ENCODE measurements at regions not wholly inside any gene's neighbourhood (a gene's known extent, or its start where the extent isn't known, plus 50 kb on each side); places are given as distances from the start of the nearest gene placed in this dataset.

DNA sequence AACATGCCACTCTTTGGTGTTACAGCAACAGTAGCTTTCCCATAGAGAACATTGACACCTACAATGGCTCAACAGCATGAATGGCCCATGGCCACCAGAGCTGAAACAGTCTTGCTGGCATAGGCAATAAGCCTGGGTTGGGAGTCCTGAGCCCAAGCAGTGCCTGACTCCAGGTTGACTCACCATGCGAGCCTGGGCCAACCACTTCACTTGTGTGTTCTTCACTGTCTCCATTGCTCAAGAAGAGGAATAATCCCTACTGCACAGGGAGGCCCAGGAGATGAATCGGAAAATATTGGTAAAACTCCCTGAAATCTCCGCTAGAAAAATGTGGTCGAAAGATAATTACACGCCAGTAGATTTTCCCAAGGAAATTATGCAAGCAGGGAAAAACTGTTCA, 89.2 kb upstream of the INHBA start:
- H3K9me1 ChIP-seq (ENCODE audit: control insufficient read depth, extremely low read depth, insufficient read depth, low read length) = no peaks in the 10 kb centered on the region
- H3K27ac ChIP-seq (ENCODE audit: control insufficient read depth, insufficient read depth, low read length) = no peak overlapping the region
- no peak overlapping the region for H3K4me2 ChIP-seq (ENCODE audit: control insufficient read depth, extremely low read depth, insufficient read depth, low read depth, low read length)
- TF ChIP-seq, protein P1, sequence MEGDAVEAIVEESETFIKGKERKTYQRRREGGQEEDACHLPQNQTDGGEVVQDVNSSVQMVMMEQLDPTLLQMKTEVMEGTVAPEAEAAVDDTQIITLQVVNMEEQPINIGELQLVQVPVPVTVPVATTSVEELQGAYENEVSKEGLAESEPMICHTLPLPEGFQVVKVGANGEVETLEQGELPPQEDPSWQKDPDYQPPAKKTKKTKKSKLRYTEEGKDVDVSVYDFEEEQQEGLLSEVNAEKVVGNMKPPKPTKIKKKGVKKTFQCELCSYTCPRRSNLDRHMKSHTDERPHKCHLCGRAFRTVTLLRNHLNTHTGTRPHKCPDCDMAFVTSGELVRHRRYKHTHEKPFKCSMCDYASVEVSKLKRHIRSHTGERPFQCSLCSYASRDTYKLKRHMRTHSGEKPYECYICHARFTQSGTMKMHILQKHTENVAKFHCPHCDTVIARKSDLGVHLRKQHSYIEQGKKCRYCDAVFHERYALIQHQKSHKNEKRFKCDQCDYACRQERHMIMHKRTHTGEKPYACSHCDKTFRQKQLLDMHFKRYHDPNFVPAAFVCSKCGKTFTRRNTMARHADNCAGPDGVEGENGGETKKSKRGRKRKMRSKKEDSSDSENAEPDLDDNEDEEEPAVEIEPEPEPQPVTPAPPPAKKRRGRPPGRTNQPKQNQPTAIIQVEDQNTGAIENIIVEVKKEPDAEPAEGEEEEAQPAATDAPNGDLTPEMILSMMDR (optimal IDR thresholded peaks at IDR 0.05 in 1 of 3, IDR thresholded peaks at IDR 0.05 in 1 of 3, conservative IDR thresholded peaks at IDR 0.05 in 1 of 3; ENCODE audit: extremely low read depth in 1 of 3, insufficient read depth in 2 of 3, low read length in 3 of 3) = no peak
- no peak for TF ChIP-seq EZH2 (IDR thresholded peaks at IDR 0.05; ENCODE audit: low read length)
- H4K20me1 ChIP-seq (ENCODE audit: control insufficient read depth, extremely low read depth, insufficient read depth, low read length) = no peaks in the 10 kb centered on the region
- H3K9me3 ChIP-seq (ENCODE audit: control insufficient read depth, low read depth, low read length) = no peaks in the 10 kb centered on the region
- H3K9ac ChIP-seq (ENCODE audit: control insufficient read depth, extremely low read depth, insufficient read depth, low read length) = no peak overlapping the region
- H3K4me3 ChIP-seq (ENCODE audit: control insufficient read depth in 2 of 3, extremely low read depth in 1 of 3, insufficient read depth in 2 of 3, low read depth in 1 of 3, low read length in 3 of 3) = no peak overlapping the region
- dilution Hi-C loops (cut with MboI; ENCODE audit: extremely low pct_ligation_motif_present, low sequenced_read_pairs) = no loop called here
- H3K79me2 ChIP-seq (ENCODE audit: control insufficient read depth, insufficient read depth, low read length) = no peaks in the 10 kb centered on the region
- no peaks in the 10 kb centered on the region for H3K36me3 ChIP-seq (ENCODE audit: control insufficient read depth in 2 of 2, extremely low read depth in 1 of 2, insufficient read depth in 2 of 2, low read length in 2 of 2)
- no peak for DNase-seq (ENCODE audit: low read depth, low spot score)
- H2AFZ ChIP-seq (ENCODE audit: control insufficient read depth, low read length) = no peak overlapping the region
- peaks cover 8% of the 10 kb centered on the region for H3K4me1 ChIP-seq (ENCODE audit: control insufficient read depth, extremely low read depth, insufficient read depth, low read length)
- H3K27me3 ChIP-seq (ENCODE audit: control insufficient read depth, extremely low read depth, insufficient read depth, low read length) = no peaks in the 10 kb centered on the region
- FAIRE-seq = peak; percentile 73

DNA sequence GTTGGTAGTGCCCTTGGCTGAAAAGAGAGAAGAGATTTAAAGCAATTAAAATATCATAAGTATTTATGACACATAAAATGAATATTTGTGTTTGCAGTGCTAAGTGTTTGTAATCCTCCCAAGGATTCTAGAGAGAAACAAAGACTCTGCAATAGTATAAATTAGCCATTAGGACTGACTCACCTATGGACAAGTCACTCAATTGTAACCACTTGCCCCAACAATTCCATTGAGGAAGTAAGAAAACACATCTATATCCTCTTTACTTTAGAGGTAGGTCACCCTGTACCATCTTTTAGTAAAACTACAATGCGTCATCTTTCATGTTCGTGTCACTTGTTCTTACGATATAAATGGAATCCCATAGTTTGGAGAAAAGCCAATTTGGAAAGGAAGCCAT, 85.7 kb upstream of the INHBA start:
- Histone ChIP-seq H3K4me2 (ENCODE audit: control insufficient read depth, extremely low read depth, insufficient read depth, low read depth, low read length) (no peak overlapping the region), H2AFZ (ENCODE audit: control insufficient read depth, low read length) (no peak overlapping the region), H3K9me1 (ENCODE audit: control insufficient read depth, extremely low read depth, insufficient read depth, low read length) (no peaks in the 10 kb centered on the region), H3K36me3 (ENCODE audit: control insufficient read depth in 2 of 2, extremely low read depth in 1 of 2, insufficient read depth in 2 of 2, low read length in 2 of 2) (no peaks in the 10 kb centered on the region), H3K9me3 (ENCODE audit: control insufficient read depth, low read depth, low read length) (no peaks in the 10 kb centered on the region), H3K79me2 (ENCODE audit: control insufficient read depth, insufficient read depth, low read length) (no peaks in the 10 kb centered on the region), H3K27me3 (ENCODE audit: control insufficient read depth, extremely low read depth, insufficient read depth, low read length) (no peaks in the 10 kb centered on the region), H3K27ac (ENCODE audit: control insufficient read depth, insufficient read depth, low read length) (no peak overlapping the region), H3K4me1 (ENCODE audit: control insufficient read depth, extremely low read depth, insufficient read depth, low read length) (peaks cover 8% of the 10 kb centered on the region), H3K4me3 (ENCODE audit: control insufficient read depth in 2 of 3, extremely low read depth in 1 of 3, insufficient read depth in 2 of 3, low read depth in 1 of 3, low read length in 3 of 3) (no peak overlapping the region), H3K9ac (ENCODE audit: control insufficient read depth, extremely low read depth, insufficient read depth, low read length) (no peak overlapping the region), H4K20me1 (ENCODE audit: control insufficient read depth, extremely low read depth, insufficient read depth, low read length) (no peaks in the 10 kb centered on the region)
- DNase-seq (ENCODE audit: low read depth, low spot score) = no peak
- FAIRE-seq = peak; percentile 66
- TF ChIP-seq EZH2 (IDR thresholded peaks at IDR 0.05; ENCODE audit: low read length) = no peak
- TF ChIP-seq, protein P1 (optimal IDR thresholded peaks at IDR 0.05 in 1 of 3, IDR thresholded peaks at IDR 0.05 in 1 of 3, conservative IDR thresholded peaks at IDR 0.05 in 1 of 3; ENCODE audit: extremely low read depth in 1 of 3, insufficient read depth in 2 of 3, low read length in 3 of 3) = no peak
- dilution Hi-C loops (cut with MboI; ENCODE audit: extremely low pct_ligation_motif_present, low sequenced_read_pairs) = no loop called here

Measured in keratinocyte (primary cell).